Karpas-422 (cell line): ENCODE measurements at regions not wholly inside any gene's neighbourhood (a gene's known extent, or its start where the extent isn't known, plus 50 kb on each side); places are given as distances from the start of the nearest gene placed in this dataset.
"Not testable (repeated sequence)": the region's sequence is repeated elsewhere in the genome, so short reads cannot be mapped to it uniquely, and the experiment has no call there.

Experiments
- DNase-seq: peaks from one replicate; pipeline ENCODE4 v3.0.0-alpha.2; 2015
- H2AFZ ChIP-seq: fragments of 200-600 bp; sonication (generic); 2 replicates; pipeline ENCODE4 v1.6.1; 2014; ENCODE audit warnings: antibody characterized with exemption, low read length, mixed read lengths
- H3K27ac ChIP-seq: fragments of 200-600 bp; sonication (generic); 2 replicates; pipeline ENCODE4 v1.5.1; 2014; ENCODE audit warnings: mild to moderate bottlenecking, low read length, moderate library complexity
- H3K27me3 ChIP-seq: fragments of 200-600 bp; sonication (generic); 2 replicates; pipeline ENCODE4 v1.6.1; 2014; ENCODE audit warnings: low read length, mixed read lengths
- H3K36me3 ChIP-seq: fragments of 200-600 bp; sonication (generic); 2 replicates; pipeline ENCODE4 v1.6.1; 2014; ENCODE audit warnings: low read length, mixed read lengths; ENCODE audit not compliant: insufficient read depth
- H3K4me1 ChIP-seq: fragments of 200-600 bp; sonication (generic); 2 replicates; pipeline ENCODE4 v1.6.1; 2014; ENCODE audit warnings: mild to moderate bottlenecking, low read length, mixed read lengths
- H3K4me2 ChIP-seq: fragments of 200-600 bp; sonication (generic); 2 replicates; pipeline ENCODE4 v1.6.1; 2014; ENCODE audit warnings: low read length, low read depth, mild to moderate bottlenecking; ENCODE audit not compliant: poor library complexity, severe bottlenecking
- H3K4me3 ChIP-seq: fragments of 200-600 bp; sonication (generic); 2 replicates; pipeline ENCODE4 v1.5.1; 2014; ENCODE audit warnings: mild to moderate bottlenecking, antibody characterized with exemption, low read length, mixed read lengths
- H3K79me2 ChIP-seq: fragments of 200-600 bp; sonication (generic); 2 replicates; pipeline ENCODE4 v1.6.1; 2014; ENCODE audit warnings: mild to moderate bottlenecking, low read length, mixed read lengths
- H3K9ac ChIP-seq: fragments of 200-600 bp; sonication (generic); 2 replicates; pipeline ENCODE4 v1.6.0; 2014; ENCODE audit warnings: low read length
- H3K9me2 ChIP-seq: fragments of 200-600 bp; sonication (generic), shearing (Covaris generic); replicated peaks from 2 replicates; pipeline ENCODE4 v1.6.0; 2014; ENCODE audit warnings: mild to moderate bottlenecking, low read length, moderate library complexity; ENCODE audit not compliant: insufficient read depth
- H3K9me3 ChIP-seq: fragments of 300-700, 200-600 bp; sonication (generic); 2 replicates; pipeline ENCODE4 v1.6.1; 2014; ENCODE audit warnings: low read length, mixed read lengths
- H4K20me1 ChIP-seq: fragments of 200-600 bp; sonication (generic); 2 replicates; pipeline ENCODE4 v1.6.1; 2014; ENCODE audit warnings: mild to moderate bottlenecking, antibody characterized with exemption, low read length, low read depth; ENCODE audit not compliant: insufficient read depth

DNA sequence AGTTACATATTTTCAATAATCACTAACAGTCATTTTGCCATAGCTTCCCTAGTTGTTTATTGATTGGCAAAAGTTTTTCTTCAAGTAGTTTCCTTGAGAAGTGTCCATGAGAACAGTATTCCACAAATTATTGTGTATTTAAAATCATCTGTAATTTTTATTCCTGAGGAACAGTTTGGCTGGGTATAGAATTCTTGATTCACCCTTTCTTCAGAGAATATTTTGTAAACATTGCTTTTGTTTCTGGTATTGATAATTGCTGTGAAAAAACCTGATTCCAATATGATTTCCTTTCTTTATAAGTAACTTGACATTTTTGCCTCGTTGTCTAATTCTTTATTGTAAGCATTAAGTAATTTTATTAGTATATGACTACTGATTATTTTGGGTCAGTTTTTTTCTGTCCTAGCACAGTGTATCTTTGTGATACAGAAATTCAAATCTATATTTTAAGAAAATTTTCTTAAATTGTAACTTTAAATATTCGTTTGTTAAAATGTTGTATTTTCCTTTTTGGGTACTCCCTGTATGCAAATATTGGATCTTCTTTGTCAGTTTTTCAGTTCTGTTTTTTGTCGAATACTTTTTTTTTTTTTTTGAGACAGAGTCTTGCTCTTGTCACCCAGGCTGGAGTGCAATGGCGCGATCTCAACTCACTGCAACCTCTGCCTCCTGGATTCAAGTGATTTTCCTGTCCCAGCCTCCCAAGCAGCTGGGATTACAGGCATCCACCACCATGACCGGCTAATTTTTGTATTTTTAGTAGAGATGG, 162.0 kb upstream of the ATP2B1 start:
- Histone ChIP-seq H2AFZ (no peak overlapping the region), H3K9ac (no peak overlapping the region), H3K4me2 (no peak overlapping the region), H3K79me2 (no peaks in the 10 kb centered on the region), H3K9me3 (0 out of 2 replicates have a peak, but pooled peaks cover 3% of the 10 kb centered on the region), H3K4me1 (no peaks in the 10 kb centered on the region), H3K4me3 (no peak overlapping the region), H3K36me3 (no peaks in the 10 kb centered on the region), H4K20me1 (no peaks in the 10 kb centered on the region), H3K27ac (no peak overlapping the region), H3K9me2 (no peaks in the 10 kb centered on the region), H3K27me3 (0 out of 2 replicates have a peak, but pooled peaks cover 2% of the 10 kb centered on the region)
- no peak for DNase-seq

GRCh38 chr12:89867611-89868010, 159.0 kb upstream of the ATP2B1 start:
- not testable (repeated sequence) for H3K27me3 ChIP-seq, DNase-seq, H3K9me3 ChIP-seq

GRCh38 chr12:89864411-89864810, 155.8 kb upstream of the ATP2B1 start:
- no peaks in the 10 kb centered on the region for H4K20me1 ChIP-seq
- no peak overlapping the region for H3K27ac ChIP-seq
- H3K4me2 ChIP-seq, result no peak overlapping the region
- H3K9me3 ChIP-seq, result no peaks in the 10 kb centered on the region; the same call in 1 of the 2 replicates
- H3K4me1 ChIP-seq, result peaks cover 15% of the 10 kb centered on the region
- no peaks in the 10 kb centered on the region for H3K27me3 ChIP-seq
- H3K9ac ChIP-seq, result no peak overlapping the region
- no peak overlapping the region for H2AFZ ChIP-seq
- no peaks in the 10 kb centered on the region for H3K79me2 ChIP-seq
- no peak for DNase-seq
- H3K36me3 ChIP-seq, result no peaks in the 10 kb centered on the region
- no peak overlapping the region for H3K4me3 ChIP-seq
- H3K9me2 ChIP-seq, result no peaks in the 10 kb centered on the region

More at GRCh38 chr12:89867611-89868010, 159.0 kb upstream of the ATP2B1 start:
- not testable (repeated sequence) for H3K4me3 ChIP-seq, H3K9me2 ChIP-seq, H3K9ac ChIP-seq, H3K79me2 ChIP-seq, H3K4me2 ChIP-seq, H3K36me3 ChIP-seq, H4K20me1 ChIP-seq, H3K27ac ChIP-seq, H2AFZ ChIP-seq
- peaks cover 12% of the 10 kb centered on the region for H3K4me1 ChIP-seq

DNA sequence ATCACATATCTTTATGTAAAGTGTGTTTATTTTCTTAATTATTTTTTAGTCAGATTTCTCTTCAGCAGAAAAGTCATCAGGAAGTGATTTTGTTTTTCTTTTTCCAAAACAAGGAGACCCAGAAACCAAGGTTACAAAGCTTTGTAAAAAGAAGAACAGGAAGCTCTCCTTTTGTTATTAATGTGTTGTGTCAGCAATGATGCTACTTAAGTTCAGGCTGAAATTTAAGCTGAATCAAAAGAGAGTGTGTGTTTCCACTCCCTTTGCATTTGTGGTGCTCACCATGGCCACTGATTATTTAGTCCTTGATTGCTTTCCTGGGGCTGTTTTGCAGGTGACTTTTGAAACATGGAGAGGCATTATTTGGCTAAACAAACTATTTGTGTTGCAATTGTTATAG, 155.3 kb upstream of the ATP2B1 start:
- Histone ChIP-seq H3K9me2 (no peaks in the 10 kb centered on the region), H3K27ac (no peak overlapping the region), H3K4me3 (0 out of 2 replicates have a peak overlapping the region, but pooled peaks have one; percentile 49), H3K79me2 (no peaks in the 10 kb centered on the region), H2AFZ (peak overlapping the region; percentile 93; the same call in 1 of the 2 replicates), H3K9me3 (no peaks in the 10 kb centered on the region; the same call in 1 of the 2 replicates), H3K4me2 (peak overlapping the region; percentile 57), H4K20me1 (no peaks in the 10 kb centered on the region), H3K36me3 (no peaks in the 10 kb centered on the region), H3K9ac (no peak overlapping the region), H3K27me3 (no peaks in the 10 kb centered on the region), H3K4me1 (peaks cover 15% of the 10 kb centered on the region)
- peak; percentile 49 for DNase-seq

DNA sequence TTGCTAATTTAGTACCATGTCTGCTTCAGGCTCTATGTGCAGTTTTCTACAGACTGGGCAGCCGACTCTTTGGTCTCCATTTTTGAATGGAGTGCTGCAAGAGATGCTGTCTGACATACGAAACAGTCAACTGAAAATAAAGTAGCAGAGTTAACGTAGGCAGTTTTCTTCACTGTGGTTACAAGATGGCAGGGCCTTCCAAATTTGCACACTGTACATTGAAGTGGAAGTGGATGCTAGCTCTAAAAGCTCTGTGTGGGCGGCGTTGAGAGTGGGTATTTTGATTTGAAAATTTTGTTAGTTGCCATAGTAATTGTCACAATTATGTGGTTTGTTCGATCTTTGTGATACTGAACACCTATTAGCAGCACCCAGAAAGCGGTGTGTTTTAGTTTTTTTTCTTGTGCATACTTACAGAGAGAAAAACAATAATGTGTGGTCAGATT, 154.9 kb upstream of the ATP2B1 start:
- Histone ChIP-seq H3K79me2 (no peaks in the 10 kb centered on the region), H3K9me2 (no peaks in the 10 kb centered on the region), H3K4me1 (peaks cover 15% of the 10 kb centered on the region), H3K36me3 (no peaks in the 10 kb centered on the region), H3K9ac (peak overlapping the region; percentile 46), H3K27me3 (no peaks in the 10 kb centered on the region), H3K4me2 (peak overlapping the region; percentile 57), H2AFZ (peak overlapping the region; percentile 93), H3K9me3 (no peaks in the 10 kb centered on the region; the same call in 1 of the 2 replicates), H3K27ac (0 out of 2 replicates have a peak overlapping the region, but pooled peaks have one; percentile 10), H4K20me1 (no peaks in the 10 kb centered on the region), H3K4me3 (peak overlapping the region; percentile 49)
- peak; percentile 55 for DNase-seq

GRCh38 chr12:89862511-89863445, 154.1 kb upstream of the ATP2B1 start:
- H3K27me3 ChIP-seq, result no peaks in the 10 kb centered on the region
- peak overlapping the region; percentile 93 for H2AFZ ChIP-seq
- peaks cover 15% of the 10 kb centered on the region for H3K4me1 ChIP-seq
- no peaks in the 10 kb centered on the region for H3K9me2 ChIP-seq
- H3K27ac ChIP-seq, result peak overlapping the region; percentile 10; the same call in 1 of the 2 replicates
- H3K4me3 ChIP-seq, result peak overlapping the region; percentile 49
- H3K9ac ChIP-seq, result peak overlapping the region; percentile 46
- no peaks in the 10 kb centered on the region for H3K36me3 ChIP-seq
- DNase-seq, result peak; percentile 84
- H3K79me2 ChIP-seq, result no peaks in the 10 kb centered on the region
- H3K9me3 ChIP-seq, result no peaks in the 10 kb centered on the region; the same call in 1 of the 2 replicates
- H4K20me1 ChIP-seq, result no peaks in the 10 kb centered on the region
- peak overlapping the region; percentile 57 for H3K4me2 ChIP-seq

DNA sequence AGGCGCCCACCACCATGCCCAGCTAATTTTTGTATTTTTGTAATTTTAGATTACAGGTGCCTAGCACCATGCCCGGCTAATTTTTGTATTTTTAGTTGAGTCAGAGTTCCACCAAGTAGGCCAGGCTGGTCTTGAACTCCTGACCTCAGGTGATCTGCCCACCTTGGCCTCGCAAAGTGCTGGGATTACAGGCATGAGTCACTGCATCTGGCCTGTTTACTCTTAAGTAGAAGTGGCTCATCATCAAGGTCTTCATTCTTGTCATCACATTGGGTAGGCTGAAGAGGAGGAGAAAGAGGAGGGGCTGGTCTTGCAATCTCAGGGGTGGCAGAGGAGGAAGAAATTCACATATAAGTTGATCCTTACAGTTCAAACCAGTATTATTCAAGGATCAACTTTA, 152.4 kb upstream of the ATP2B1 start:
- Histone ChIP-seq H3K4me1 (peaks cover 23% of the 10 kb centered on the region), H3K36me3 (no peaks in the 10 kb centered on the region), H4K20me1 (no peaks in the 10 kb centered on the region), H3K9ac (no peak overlapping the region), H3K27ac (no peak overlapping the region), H3K27me3 (no peaks in the 10 kb centered on the region), H3K79me2 (no peaks in the 10 kb centered on the region), H3K4me3 (no peak overlapping the region), H2AFZ (no peak overlapping the region), H3K4me2 (no peak overlapping the region), H3K9me3 (no peaks in the 10 kb centered on the region; the same call in 1 of the 2 replicates), H3K9me2 (no peaks in the 10 kb centered on the region)
- no peak for DNase-seq
